B cell (primary cell): ENCODE measurements at regions not wholly inside any gene's neighbourhood (a gene's known extent, or its start where the extent isn't known, plus 50 kb on each side); places are given as distances from the start of the nearest gene placed in this dataset.

Experiments
- ATAC-seq: fragments of 200-7000 bp; cut with Tn5 transposase; one replicate; pipeline ENCODE4 v1.10.0; 2021; ENCODE audit warnings: low read depth, mild to moderate bottlenecking, moderate number of reproducible peaks, moderate library complexity
- CTCF ChIA-PET: fragments of 350-600 bp; sonication (Branson Sonifier 250); formaldehyde crosslinking; loops from one replicate; lab custom pipeline; 2021; ENCODE audit warnings: antibody characterized with exemption, inconsistent platforms; lab: Charles Lee
- POLR2A ChIA-PET: fragments of 350-600 bp; sonication (Branson Sonifier 250); formaldehyde crosslinking; loops from one replicate; lab custom pipeline; 2021; ENCODE audit warnings: antibody characterized with exemption; lab: Charles Lee
- DNase-seq: peaks from one replicate; pipeline ENCODE4 v3.0.0; 2013
- H2AFZ ChIP-seq: 2 replicates; pipeline ENCODE4 v1.6.1; 2012; ENCODE audit warnings: mild to moderate bottlenecking, low read depth, low read length; ENCODE audit not compliant: insufficient read depth, poor library complexity, severe bottlenecking
- H3K27ac ChIP-seq, 2 donors: 1 replicate in 1 of 2; 2 replicates in 1 of 2; pipeline ENCODE4 v1.5.1; 2012 to 2013; ENCODE audit warnings: low read length in 2 of 2, mild to moderate bottlenecking in 2 of 2, moderate library complexity in 1 of 2
- H3K27me3 ChIP-seq, 4 experiments: fragments of 200-600 bp in 1 of 4; sonication (generic) in 1 of 4; replicated peaks in 1 of 4; 1 replicate in 2 of 4; 2 replicates in 2 of 4; pipeline versions ENCODE4 v1.6.1 to v1.7.0; 2013 to 2016; ENCODE audit warnings: low read length in 3 of 4, mild to moderate bottlenecking in 2 of 4, mixed read lengths in 1 of 4, moderate library complexity in 1 of 4; ENCODE audit not compliant: insufficient read depth in 4 of 4, control insufficient read depth in 3 of 4; ENCODE audit errors: control extremely low read depth in 1 of 4
- H3K36me3 ChIP-seq, 2 experiments: replicated peaks in 1 of 2; 1 replicate in 1 of 2; 2 replicates in 1 of 2; pipeline versions ENCODE4 v1.6.1 to v1.7.1; 2013; ENCODE audit warnings: low read length in 1 of 2; ENCODE audit not compliant: insufficient read depth in 2 of 2, control insufficient read depth in 1 of 2; ENCODE audit errors: control extremely low read depth in 1 of 2, extremely low read depth in 1 of 2
- H3K4me1 ChIP-seq, 2 donors: fragments of 200-600 bp in 1 of 2; sonication (generic) in 1 of 2; 1 replicate in 1 of 2; 2 replicates in 1 of 2; pipeline versions ENCODE4 v1.5.1 to v1.6.1; 2013 to 2017; ENCODE audit warnings: low read length in 2 of 2; ENCODE audit not compliant: control insufficient read depth in 2 of 2, insufficient read depth in 2 of 2
- H3K4me2 ChIP-seq: replicated peaks from 2 replicates; pipeline ENCODE3; 2012; ENCODE audit warnings: mild to moderate bottlenecking, low read depth, low read length; ENCODE audit not compliant: poor library complexity, severe bottlenecking
- H3K4me3 ChIP-seq, 5 experiments: fragments of 200-600 bp in 1 of 5; sonication (generic) in 1 of 5; 1 replicate in 3 of 5; 2 replicates in 2 of 5; pipeline versions ENCODE4 v1.5.1 to v1.7.0; 2011 to 2016; ENCODE audit warnings: low read length in 4 of 5, mild to moderate bottlenecking in 4 of 5, low read depth in 2 of 5, control low read depth in 1 of 5, moderate library complexity in 1 of 5; ENCODE audit not compliant: insufficient read depth in 1 of 5; ENCODE audit errors: control extremely low read depth in 1 of 5, extremely low read depth in 1 of 5
- H3K79me2 ChIP-seq: fragments of 200-600 bp; sonication (generic); one replicate; pipeline ENCODE4 v1.6.0; 2016; ENCODE audit warnings: low read length; ENCODE audit not compliant: control insufficient read depth, insufficient read depth
- H3K9ac ChIP-seq: fragments of 200-600 bp; sonication (generic); 2 replicates; pipeline ENCODE4 v1.6.1; 2017; ENCODE audit warnings: mild to moderate bottlenecking, low read length, moderate library complexity
- H3K9me3 ChIP-seq, 3 donors: one replicate each; pipeline versions ENCODE4 v1.6.1 to v1.7.1; 2013; ENCODE audit warnings: low read length in 2 of 3; ENCODE audit not compliant: control insufficient read depth in 2 of 3, insufficient read depth in 1 of 3; ENCODE audit errors: control extremely low read depth in 1 of 3
- H4K20me1 ChIP-seq: 2 replicates; pipeline ENCODE4 v1.6.0; 2012; ENCODE audit warnings: mild to moderate bottlenecking, low read length; ENCODE audit not compliant: insufficient read depth, control insufficient read depth, poor library complexity, severe bottlenecking
- H3K27ac Mint-ChIP-seq: one replicate; pipeline ENCODE4 v1.8.0; 2021; ENCODE audit warnings: mixed read lengths
- H3K27me3 Mint-ChIP-seq: one replicate; pipeline ENCODE4 v1.8.0; 2021; ENCODE audit warnings: mixed read lengths
- H3K4me1 Mint-ChIP-seq: one replicate; pipeline ENCODE4 v1.8.0; 2021; ENCODE audit warnings: mixed read lengths
- H3K4me3 Mint-ChIP-seq: one replicate; pipeline ENCODE4 v1.8.0; 2021; ENCODE audit warnings: mixed read lengths
- H3K9me3 Mint-ChIP-seq: one replicate; pipeline ENCODE4 v1.8.0; 2022; ENCODE audit warnings: mixed read lengths; ENCODE audit not compliant: insufficient read depth
- CTCF ChIP-seq: fragments of 200-600 bp; IDR thresholded peaks from one replicate; pipeline ENCODE4 v1.8.0; 2022; ENCODE audit warnings: antibody characterized with exemption, mild to moderate bottlenecking
- EZH2 ChIP-seq: IDR thresholded peaks from 2 replicates; pipeline ENCODE4 v1.6.1; 2012; ENCODE audit warnings: borderline replicate concordance, low read depth, mild to moderate bottlenecking, moderate library complexity, low read length; ENCODE audit not compliant: insufficient read depth, poor library complexity, severe bottlenecking
- WGBS: methylation state at CpG from one replicate; pipeline ENCODE4 v1.1.5; 2013; ENCODE audit warnings: missing lambda C conversion rate; ENCODE audit not compliant: insufficient coverage; 5-methylcytosine and 5-hydroxymethylcytosine counted together
- intact Hi-C: fragments of 100-400 bp; cut with micrococcal nuclease; formaldehyde crosslinking; loops from one replicate; pipeline ENCODE4 v1.10.0; 2022

GRCh38 chr3:29065211-29065785 lies 215.6 kb upstream of the RBMS3 start:
- H3K4me2 ChIP-seq = no peak overlapping the region
- H2AFZ ChIP-seq = no peak overlapping the region
- ATAC-seq = no peak

GRCh38 chr3:29067007-29067406 lies 213.9 kb upstream of the RBMS3 start:
- Mint-ChIP-seq H3K27me3 (no peaks in the 10 kb centered on the region), H3K9me3 (peaks cover 8% of the 10 kb centered on the region), H3K4me3 (no peak overlapping the region), H3K27ac (no peak overlapping the region), H3K4me1 (no peaks in the 10 kb centered on the region)
- Histone ChIP-seq H3K9ac (no peak overlapping the region), H4K20me1 (no peaks in the 10 kb centered on the region), H3K4me2 (no peak overlapping the region), H3K27ac (no peak overlapping the region), H3K36me3 (no peaks in the 10 kb centered on the region), H3K4me3 (no peak overlapping the region), H3K4me1 (no peaks in the 10 kb centered on the region), H3K79me2 (no peaks in the 10 kb centered on the region), H2AFZ (no peak overlapping the region), H3K27me3 (no peaks in the 10 kb centered on the region), H3K9me3 (no peaks in the 10 kb centered on the region)
- 100% methylated on average over 1 of the region's 4 CpGs for WGBS
- intact Hi-C loops = no loop called here
- TF ChIP-seq CTCF = no peak
- TF ChIP-seq EZH2 = no peak
- DNase-seq (no peak), ATAC-seq (no peak)
- ChIA-PET POLR2A (no interaction called here), CTCF (interaction anchor here (0.6 kb wide), 1 partner anchor 33 kb away, joined by 3 read pairs; no protein-coding TSS in a partner anchor)

More at GRCh38 chr3:29065211-29065785, 215.6 kb upstream of the RBMS3 start:
- no peaks in the 10 kb centered on the region for H3K4me1 Mint-ChIP-seq
- no peaks in the 10 kb centered on the region for H3K79me2 ChIP-seq
- H3K9me3 ChIP-seq = no peaks in the 10 kb centered on the region
- no CpG with 5 or more reads among the region's 2 CpGs for WGBS
- intact Hi-C loops = no loop called here
- no peak overlapping the region for H3K4me3 Mint-ChIP-seq
- no peak overlapping the region for H3K27ac ChIP-seq
- ChIA-PET CTCF (no interaction called here), POLR2A (no interaction called here)
- no peaks in the 10 kb centered on the region for H4K20me1 ChIP-seq
- H3K27me3 Mint-ChIP-seq = no peaks in the 10 kb centered on the region
- no peak for DNase-seq
- no peaks in the 10 kb centered on the region for H3K4me1 ChIP-seq
- H3K36me3 ChIP-seq = no peaks in the 10 kb centered on the region
- no peak overlapping the region for H3K4me3 ChIP-seq
- no peak overlapping the region for H3K27ac Mint-ChIP-seq
- H3K27me3 ChIP-seq = no peaks in the 10 kb centered on the region
- no peak overlapping the region for H3K9ac ChIP-seq
- H3K9me3 Mint-ChIP-seq = peaks cover 8% of the 10 kb centered on the region
- TF ChIP-seq CTCF = no peak
- no peak for TF ChIP-seq EZH2
